ENCODE measurements at regions not wholly inside any gene's neighbourhood (a gene's known extent, or its start where the extent isn't known, plus 50 kb on each side); places are given as distances from the start of the nearest gene placed in this dataset.

GRCh38 chr1:4599521-4599920 is 54.9 kb upstream of the AJAP1 start:
- TF ChIP-seq CTCF (IDR thresholded peaks at IDR 0.05; ENCODE audit: borderline replicate concordance, extremely low read depth, low read length, poor library complexity, severe bottlenecking) = no peak
- no peak for TF ChIP-seq EZH2 (IDR thresholded peaks at IDR 0.05; ENCODE audit: borderline replicate concordance, low read depth, low read length, severe bottlenecking)

All from DND-41 (cell line).